Cardiac fibroblast (primary cell): ENCODE measurements at regions not wholly inside any gene's neighbourhood (a gene's known extent, or its start where the extent isn't known, plus 50 kb on each side); places are given as distances from the start of the nearest gene placed in this dataset.

Experiments used
- DNase-seq, 2 donors: peaks; one replicate each; pipeline versions ENCODE4 v3.0.0 to v3.0.0-alpha.2; 2010; ENCODE audit warnings: low read depth in 2 of 2
- H3K4me3 ChIP-seq, 2 donors: replicated peaks in 1 of 2; 1 replicate in 1 of 2; 2 replicates in 1 of 2; pipeline ENCODE4 v1.5.1; 2011; ENCODE audit warnings: low read depth in 2 of 2, low read length in 2 of 2, mild to moderate bottlenecking in 2 of 2, moderate library complexity in 1 of 2
- CTCF ChIP-seq: IDR thresholded peaks from one replicate; pipeline ENCODE4 v1.5.1; 2011; ENCODE audit warnings: low read depth, mild to moderate bottlenecking, low read length, inconsistent platforms

DNA sequence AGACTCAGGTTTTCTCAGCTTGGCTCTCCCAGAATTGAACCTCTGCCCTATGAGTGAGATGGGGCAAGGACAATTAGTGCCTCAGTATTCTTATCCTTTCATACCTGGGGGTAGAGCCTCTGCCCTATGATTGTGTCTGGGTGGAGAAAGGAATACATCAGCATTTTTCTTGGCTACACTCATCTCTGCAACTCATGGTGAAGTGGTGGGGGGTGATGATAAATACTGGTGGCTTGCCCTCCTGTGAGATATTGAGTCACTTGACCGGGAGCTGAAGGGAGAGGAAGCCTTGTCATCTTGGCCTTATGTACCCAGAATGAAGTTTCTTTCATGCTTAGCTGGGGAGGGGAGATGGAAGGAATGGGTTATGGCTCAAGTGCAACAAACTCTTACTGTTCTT, 71.3 kb upstream of the ENOX2 start:
- H3K4me3 ChIP-seq: no peak overlapping the region
- peak in 1 of 2 donors; percentile 56 for DNase-seq
- no peak for TF ChIP-seq CTCF

DNA sequence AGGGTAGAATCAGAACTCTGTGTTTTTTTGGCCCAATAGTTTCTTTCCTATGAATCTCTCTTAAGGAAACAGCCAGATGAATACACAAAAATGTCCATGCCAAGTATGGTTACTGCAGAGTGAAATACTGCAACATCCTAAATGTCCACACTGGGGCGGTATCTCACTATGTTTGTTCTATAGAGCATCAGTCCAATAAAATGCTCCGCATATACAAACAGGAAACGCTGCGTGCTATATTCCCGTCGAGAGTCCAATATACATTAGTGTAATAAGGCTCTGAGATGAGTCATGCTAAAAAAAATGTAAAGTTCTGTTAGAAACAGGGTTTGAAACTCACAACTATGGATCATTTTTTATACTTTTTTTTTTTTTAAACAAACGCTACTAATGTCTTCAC, 72.9 kb upstream of the ENOX2 start:
- peak; percentile 47 for TF ChIP-seq CTCF
- DNase-seq: peak; percentile 51 to 67

DNA sequence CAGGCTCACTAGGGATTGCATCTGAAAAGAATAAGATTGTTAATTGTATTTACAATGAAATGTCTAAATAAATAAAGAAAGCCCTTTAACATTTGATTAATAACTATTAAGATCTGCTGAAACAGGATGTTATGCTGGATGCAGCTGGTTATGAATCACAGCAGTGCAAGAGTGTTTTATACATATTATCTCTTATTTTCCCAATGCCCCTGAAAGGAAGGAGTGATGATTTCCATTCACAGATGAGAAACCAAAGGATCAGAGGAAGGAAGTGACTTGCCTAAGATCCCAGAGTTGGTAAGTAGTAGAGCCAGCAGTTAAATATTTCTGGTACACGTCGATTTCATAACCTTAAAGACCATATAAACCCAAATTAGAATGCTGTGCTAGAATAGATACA, 76.3 kb upstream of the ARHGAP36 start:
- H3K4me3 ChIP-seq: no peak overlapping the region
- no peak for TF ChIP-seq CTCF
- peak in 1 of 2 donors; percentile 2 for DNase-seq

More for the DNA sequence above, 72.9 kb upstream of the ENOX2 start:
- H3K4me3 ChIP-seq: no peak overlapping the region

GRCh38 chrX:130984782-130985181, 73.4 kb upstream of the ARHGAP36 start:
- H3K4me3 ChIP-seq: no peak overlapping the region
- TF ChIP-seq CTCF: no peak
- DNase-seq: no peak

DNA sequence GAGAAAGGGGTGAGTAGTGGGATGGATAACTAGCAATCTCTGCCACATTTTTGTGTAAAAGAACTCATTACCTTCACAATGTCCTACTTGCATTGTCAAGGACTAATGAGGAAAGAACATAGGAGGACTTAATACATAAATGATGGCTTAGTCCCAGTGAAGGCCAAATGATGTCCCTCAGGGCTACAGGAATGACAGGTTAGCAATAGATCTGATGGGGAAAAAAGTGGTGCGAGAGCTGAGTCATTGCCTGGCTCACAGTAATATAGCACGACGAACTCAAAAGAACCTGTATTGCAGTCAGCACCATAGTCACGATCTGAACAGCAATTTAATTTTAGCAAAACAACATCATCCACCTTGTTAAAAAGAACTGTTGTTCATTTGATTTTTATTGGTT, 70.9 kb upstream of the ARHGAP36 start:
- TF ChIP-seq CTCF: no peak
- DNase-seq: no peak
- H3K4me3 ChIP-seq: no peak overlapping the region

DNA sequence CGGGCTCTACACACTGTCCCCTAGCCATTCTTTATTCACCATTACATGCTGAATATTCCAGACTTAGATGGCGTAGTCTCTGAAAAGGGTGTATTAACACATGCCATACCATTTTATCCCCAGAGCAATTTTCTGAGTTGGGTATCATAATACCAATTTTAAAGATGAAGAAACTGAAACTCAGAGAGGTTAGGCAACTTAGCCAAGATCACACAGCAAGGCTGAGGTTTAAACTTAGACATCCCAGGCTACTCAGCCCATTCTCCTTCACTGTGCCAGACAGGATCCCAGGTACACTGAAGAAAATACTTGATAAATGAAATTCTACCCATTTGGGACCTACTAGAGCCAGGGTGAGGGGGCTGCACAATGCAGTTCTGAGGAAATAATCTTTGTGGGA, 67.4 kb upstream of the ARHGAP36 start:
- no peak overlapping the region for H3K4me3 ChIP-seq
- DNase-seq: no peak
- TF ChIP-seq CTCF: no peak

- DNase-seq: peak; percentile 4 to 17
- TF ChIP-seq CTCF: peak; percentile 31
- no peak overlapping the region for H3K4me3 ChIP-seq
Measured at GRCh38 chrX:130994671-130995070, 63.5 kb upstream of the ARHGAP36 start.
